ENCODE measurements at regions not wholly inside any gene's neighbourhood (a gene's known extent, or its start where the extent isn't known, plus 50 kb on each side); places are given as distances from the start of the nearest gene placed in this dataset.
"Not testable (repeated sequence)": the region's sequence is repeated elsewhere in the genome, so short reads cannot be mapped to it uniquely, and the experiment has no call there.

DNA sequence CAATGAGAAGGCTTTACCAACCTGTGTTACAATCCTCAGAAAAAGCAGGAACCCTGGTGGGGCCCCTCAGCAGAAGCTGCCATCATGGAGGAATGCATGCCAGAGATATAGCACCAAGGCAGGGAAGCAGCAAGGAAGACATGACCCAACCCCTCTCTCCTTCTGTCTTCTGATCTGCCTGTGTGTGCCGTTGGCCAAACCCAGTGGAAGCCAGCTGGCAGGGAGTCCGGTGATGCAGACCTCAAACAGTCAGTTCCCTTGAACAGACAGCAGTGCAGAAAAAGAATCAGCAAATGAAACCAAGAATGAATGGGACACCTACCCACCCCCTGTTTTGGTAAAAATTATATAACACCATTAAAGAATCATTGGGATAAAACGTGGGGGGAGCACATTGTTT, 234.2 kb downstream of the ZNF608 start:
- Histone ChIP-seq H3K27ac (no peak overlapping the region), H3K27me3 (no peaks in the 10 kb centered on the region), H3K4me1 (no peaks in the 10 kb centered on the region), H3K9me3 (no peaks in the 10 kb centered on the region), H3K36me3 (no peaks in the 10 kb centered on the region), H3K4me3 (no peak overlapping the region)
- WGBS, 2 donors, result 69 to 79% methylated on average over 3 of the region's 3 CpGs
- FAIRE-seq (no peak), ATAC-seq (no peak), DNase-seq (no peak)
- TF ChIP-seq, protein P1, sequence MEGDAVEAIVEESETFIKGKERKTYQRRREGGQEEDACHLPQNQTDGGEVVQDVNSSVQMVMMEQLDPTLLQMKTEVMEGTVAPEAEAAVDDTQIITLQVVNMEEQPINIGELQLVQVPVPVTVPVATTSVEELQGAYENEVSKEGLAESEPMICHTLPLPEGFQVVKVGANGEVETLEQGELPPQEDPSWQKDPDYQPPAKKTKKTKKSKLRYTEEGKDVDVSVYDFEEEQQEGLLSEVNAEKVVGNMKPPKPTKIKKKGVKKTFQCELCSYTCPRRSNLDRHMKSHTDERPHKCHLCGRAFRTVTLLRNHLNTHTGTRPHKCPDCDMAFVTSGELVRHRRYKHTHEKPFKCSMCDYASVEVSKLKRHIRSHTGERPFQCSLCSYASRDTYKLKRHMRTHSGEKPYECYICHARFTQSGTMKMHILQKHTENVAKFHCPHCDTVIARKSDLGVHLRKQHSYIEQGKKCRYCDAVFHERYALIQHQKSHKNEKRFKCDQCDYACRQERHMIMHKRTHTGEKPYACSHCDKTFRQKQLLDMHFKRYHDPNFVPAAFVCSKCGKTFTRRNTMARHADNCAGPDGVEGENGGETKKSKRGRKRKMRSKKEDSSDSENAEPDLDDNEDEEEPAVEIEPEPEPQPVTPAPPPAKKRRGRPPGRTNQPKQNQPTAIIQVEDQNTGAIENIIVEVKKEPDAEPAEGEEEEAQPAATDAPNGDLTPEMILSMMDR (IDR thresholded peaks at IDR 0.05), result no peak
- intact Hi-C loops (cut with DNase I), result no loop called here

DNA sequence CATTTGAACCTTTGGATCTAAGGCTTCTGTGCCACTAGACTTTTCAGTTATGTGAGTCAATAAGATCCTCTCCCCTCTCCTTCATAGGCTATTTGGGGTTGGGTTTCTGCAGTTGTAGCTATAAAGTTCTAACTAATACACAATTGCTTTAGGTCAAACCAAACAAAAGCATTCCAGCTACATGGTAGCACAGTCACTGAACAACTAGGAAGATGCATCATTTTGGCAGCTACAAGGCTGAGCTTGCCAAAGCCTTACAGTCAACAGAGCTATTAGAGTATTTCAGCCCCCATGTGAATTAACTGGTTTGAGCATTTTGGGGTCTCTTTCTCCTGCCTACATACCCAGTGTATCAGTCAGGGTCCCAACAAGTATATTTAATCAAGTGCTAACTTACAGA, 234.6 kb downstream of the ZNF608 start:
- Histone ChIP-seq H3K9me3 (no peaks in the 10 kb centered on the region), H3K27me3 (no peaks in the 10 kb centered on the region), H3K4me1 (no peaks in the 10 kb centered on the region), H3K4me3 (no peak overlapping the region), H3K27ac (no peak overlapping the region), H3K36me3 (no peaks in the 10 kb centered on the region)
- intact Hi-C loops (cut with DNase I), result no loop called here
- TF ChIP-seq, protein P1 (IDR thresholded peaks at IDR 0.05), result no peak
- ATAC-seq (no peak), FAIRE-seq (no peak), DNase-seq (no peak)

DNA sequence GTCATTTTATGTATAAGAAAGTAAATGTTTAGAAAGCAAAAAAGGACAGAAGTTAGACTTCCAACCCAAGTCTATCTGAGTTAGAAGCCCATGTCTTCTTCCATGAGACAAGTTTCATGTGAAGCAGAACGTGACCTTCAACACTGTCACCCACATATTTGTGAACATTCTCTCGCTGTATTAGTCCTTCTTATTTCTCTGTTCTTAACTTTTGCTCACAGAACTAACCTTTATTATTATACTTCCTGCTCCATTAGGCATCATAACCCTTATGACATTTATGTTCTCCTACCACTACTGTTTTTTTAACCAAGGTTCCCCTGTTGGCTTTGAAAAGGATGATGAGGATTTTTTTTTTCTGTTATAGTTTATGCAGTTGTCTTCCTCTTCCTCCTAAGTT, 238.8 kb downstream of the ZNF608 start:
- Histone ChIP-seq H3K4me1 (no peaks in the 10 kb centered on the region), H3K36me3 (no peaks in the 10 kb centered on the region), H3K27ac (no peak overlapping the region), H3K9me3 (no peaks in the 10 kb centered on the region), H3K27me3 (no peaks in the 10 kb centered on the region), H3K4me3 (no peak overlapping the region)
- FAIRE-seq (no peak), DNase-seq (no peak), ATAC-seq (no peak)
- intact Hi-C loops (cut with DNase I), result no loop called here
- TF ChIP-seq, protein P1 (IDR thresholded peaks at IDR 0.05), result no peak
- whole genome bisulfite sequencing, 2 donors, result 94 to 95% methylated on average over 2 of the region's 2 CpGs

DNA sequence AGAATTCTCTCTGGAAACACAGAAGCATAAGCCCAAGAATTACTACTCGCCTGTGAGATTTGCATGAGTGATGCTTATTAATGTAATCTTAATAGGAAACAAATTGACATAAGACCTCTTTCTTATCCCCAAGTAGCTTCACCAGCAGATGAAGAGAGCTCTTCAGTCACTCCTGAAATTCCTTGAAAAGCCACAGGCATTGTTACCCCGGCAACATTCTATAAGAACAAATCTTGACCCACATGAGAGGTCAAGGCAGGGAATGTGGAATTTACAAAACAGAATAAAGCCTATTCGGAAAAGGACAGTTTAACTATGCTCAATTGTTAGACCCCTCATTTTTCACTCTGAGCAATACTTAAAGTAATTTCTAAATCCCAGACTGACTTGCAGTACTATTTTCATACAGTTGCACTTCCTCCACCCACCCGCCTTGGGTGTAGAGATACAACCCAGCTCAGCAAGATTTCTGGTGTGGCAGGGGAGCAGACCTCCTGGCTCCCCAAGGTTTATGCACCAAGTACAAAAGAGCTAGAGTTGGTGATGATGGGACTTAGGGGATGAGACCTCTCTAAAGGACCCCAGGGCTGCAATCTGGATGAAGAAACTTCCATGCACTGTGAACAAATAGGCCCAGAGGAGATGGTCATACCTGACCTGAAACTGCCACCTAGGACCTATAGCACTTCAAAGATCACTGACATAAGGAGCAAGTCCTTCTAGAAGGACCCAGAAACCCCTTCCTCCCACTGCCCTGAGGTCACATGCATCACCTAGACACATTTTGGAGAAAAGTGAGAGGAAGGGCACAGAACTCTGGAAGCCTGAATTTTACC, 242.1 kb downstream of the ZNF608 start:
- Histone ChIP-seq H3K9me3 (no peaks in the 10 kb centered on the region), H3K27ac (no peak overlapping the region), H3K4me1 (no peaks in the 10 kb centered on the region), H3K27me3 (no peaks in the 10 kb centered on the region), H3K4me3 (no peak overlapping the region), H3K36me3 (no peaks in the 10 kb centered on the region)
- no peak for ATAC-seq
- WGBS, 2 donors, result 92 to 95% methylated on average over 4 of the region's 4 CpGs
- intact Hi-C loops (cut with DNase I), result no loop called here
- FAIRE-seq, result no peak
- TF ChIP-seq, protein P1 (IDR thresholded peaks at IDR 0.05), result no peak
- DNase-seq, result no peak

- intact Hi-C loops (cut with DNase I), result no loop called here
- H3K27ac ChIP-seq, result no peak overlapping the region
- TF ChIP-seq, protein P1 (IDR thresholded peaks at IDR 0.05), result no peak
- no peaks in the 10 kb centered on the region for H3K4me1 ChIP-seq
- no peaks in the 10 kb centered on the region for H3K27me3 ChIP-seq
- no peak for DNase-seq
- H3K4me3 ChIP-seq, result no peak overlapping the region
- FAIRE-seq, result no peak
- H3K36me3 ChIP-seq, result no peaks in the 10 kb centered on the region
- ATAC-seq, result no peak
- H3K9me3 ChIP-seq, result no peaks in the 10 kb centered on the region
- 84 to 86% methylated on average over 5 of the region's 5 CpGs for WGBS, 2 donors
These were observed 243.9 kb downstream of the ZNF608 start for GRCh38 chr5:124502551-124502950.

- H3K27me3 ChIP-seq; H3K4me3 ChIP-seq; H3K9me3 ChIP-seq; ATAC-seq; intact Hi-C loops (cut with DNase I); H3K36me3 ChIP-seq; H3K4me1 ChIP-seq; DNase-seq; H3K27ac ChIP-seq; FAIRE-seq: not testable (repeated sequence)
- WGBS, 2 donors, result 63 to 91% methylated on average over 4 of the region's 5 CpGs
These were observed 246.6 kb downstream of the ZNF608 start for GRCh38 chr5:124499818-124500217.

GRCh38 chr5:124496968-124497367, 249.5 kb downstream of the ZNF608 start:
- DNase-seq, FAIRE-seq: not testable (repeated sequence)
- 75 to 82% methylated on average over 4 of the region's 4 CpGs for WGBS, 2 donors

More at GRCh38 chr5:124496968-124497367, 249.5 kb downstream of the ZNF608 start:
- H3K4me3 ChIP-seq; H3K27me3 ChIP-seq; H3K9me3 ChIP-seq; H3K36me3 ChIP-seq; H3K4me1 ChIP-seq; ATAC-seq; intact Hi-C loops (cut with DNase I); H3K27ac ChIP-seq: not testable (repeated sequence)
